ENCODE measurements at regions not wholly inside any gene's neighbourhood (a gene's known extent, or its start where the extent isn't known, plus 50 kb on each side); places are given as distances from the start of the nearest gene placed in this dataset.

DNA sequence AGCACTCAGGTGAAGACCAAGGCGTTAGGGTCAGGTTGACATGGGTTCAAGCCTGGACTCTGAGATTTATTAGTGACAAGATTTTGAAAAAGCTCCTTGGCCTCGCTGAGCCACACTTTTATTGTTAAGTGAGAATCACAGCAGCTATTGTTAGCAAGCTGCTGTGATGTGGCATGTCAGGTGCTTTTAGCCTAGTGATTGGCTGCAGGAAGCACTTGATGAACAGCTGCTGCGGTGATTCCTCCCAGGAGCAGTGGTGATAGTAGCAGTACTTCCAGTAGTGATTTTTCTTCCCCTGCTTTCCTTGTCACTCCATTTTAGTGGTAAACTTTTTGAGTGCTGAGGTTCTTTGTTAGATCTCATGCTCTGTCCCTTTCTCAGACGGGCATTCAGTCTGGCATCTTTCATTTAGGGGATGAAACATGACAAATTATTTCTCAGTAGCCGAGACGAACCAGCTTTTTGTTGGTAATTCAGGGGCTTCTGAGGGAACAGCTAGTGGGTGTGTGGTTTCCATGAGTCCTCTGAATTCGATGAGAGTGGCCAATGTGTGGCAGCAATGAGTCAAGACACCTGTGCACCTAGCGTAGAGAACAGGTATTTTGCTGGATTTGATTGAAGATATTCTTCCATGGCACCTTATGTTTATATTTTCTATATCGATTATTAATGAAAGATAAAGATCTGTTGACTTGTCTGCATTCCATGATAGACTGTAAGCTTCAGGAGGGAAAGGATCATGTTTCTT, 696.7 kb downstream of the DHX35 start:
- DNase-seq: peak; percentile 19

DNA sequence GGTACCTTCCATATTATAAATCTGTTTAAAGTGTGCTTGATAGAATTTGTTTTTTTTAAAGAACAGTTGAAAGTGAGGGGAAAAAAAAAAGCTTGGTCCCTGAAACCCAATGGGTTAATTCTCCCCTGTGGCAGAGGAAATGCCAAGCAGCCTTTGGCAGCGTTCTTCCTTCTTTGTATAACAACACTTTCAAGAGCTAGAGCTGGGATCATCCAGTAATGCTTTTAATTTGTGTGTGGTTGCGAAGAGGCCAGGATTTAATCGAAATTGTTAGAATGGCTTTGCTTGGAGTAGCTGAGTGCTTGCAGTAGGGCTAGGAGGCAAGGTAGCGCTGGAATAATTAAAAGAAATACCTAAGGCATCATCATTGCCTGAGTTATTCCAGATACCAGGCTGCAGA, 692.0 kb downstream of the DHX35 start:
- no peak for DNase-seq

DNA sequence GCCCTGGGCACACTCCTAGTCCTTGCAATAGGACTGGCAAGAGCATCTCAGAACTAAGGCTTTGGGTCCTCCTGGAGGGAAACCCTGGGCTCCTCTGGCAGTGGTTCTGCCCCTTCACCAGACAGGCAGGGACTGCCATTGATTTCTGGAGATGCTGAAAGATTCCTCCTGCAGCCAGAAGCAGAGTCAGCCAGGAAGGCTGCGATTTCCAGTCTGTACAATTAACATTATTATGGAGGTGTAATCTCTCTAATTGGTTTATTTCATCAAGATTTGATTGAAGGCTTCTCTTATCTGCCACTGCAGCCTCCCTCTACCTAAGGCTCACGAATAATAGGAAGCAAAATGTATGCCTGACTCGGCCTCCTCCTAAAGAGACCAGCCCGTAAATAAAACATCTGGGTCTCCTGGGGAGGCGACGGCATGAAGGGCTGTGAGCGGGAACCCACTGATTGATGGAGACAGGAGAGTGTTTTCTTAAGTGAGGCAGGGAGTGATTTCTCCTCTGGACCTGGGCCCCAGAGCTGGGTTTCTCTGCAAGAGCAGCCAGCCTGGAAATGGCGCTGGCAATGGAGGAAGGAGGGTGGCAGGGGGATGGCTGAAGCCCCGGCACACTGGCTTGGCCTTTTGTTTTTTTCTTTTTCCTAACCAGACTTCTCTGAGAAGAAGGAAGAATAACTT, 689.6 kb downstream of the DHX35 start:
- no peak for DNase-seq

DNA sequence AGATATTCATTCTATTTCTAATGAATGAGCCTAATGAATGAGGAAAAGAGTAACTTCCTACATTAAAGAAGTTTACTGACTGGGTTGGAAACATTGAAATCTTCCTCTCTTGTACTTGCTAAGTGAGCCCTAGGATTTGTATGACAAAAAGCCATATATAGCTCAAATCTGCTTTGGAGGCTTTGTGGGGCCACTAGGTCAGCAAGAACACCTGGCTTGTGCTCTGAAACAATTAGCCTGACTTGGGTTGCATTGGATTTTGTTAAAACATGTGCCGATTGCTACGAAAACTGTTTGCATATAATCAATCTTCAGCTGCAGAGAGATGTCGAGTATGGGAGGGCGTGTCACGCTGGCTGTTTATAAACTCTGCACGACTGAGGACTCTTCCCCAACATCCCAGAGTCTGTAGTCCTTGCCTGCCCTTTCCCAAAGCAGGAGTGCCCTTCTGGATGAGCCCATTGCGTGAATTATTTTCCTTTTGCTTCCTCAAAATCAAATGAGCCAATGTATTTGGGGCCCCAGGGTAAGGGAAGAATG, 684.8 kb downstream of the DHX35 start:
- DNase-seq: no peak

DNA sequence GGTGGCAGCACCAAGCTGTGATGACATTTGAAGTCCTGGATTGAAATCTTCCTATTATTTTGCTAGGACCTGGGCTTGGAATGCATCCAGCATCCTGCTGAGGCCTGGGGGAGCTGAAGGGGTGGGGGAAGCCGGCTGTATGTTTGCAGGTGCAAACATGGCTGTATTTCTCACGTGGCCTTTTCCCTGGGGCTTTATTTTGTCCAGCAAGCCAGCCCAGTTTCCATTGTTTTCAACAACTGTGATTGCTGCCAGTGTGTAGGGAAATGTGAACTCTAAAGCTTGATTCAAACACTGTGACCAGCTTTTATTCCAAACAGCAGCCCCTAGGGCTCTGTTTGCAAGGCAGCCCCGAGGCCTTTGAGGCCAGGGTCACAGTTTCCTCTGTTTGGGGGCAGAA, 683.0 kb downstream of the DHX35 start:
- no peak for DNase-seq

DNA sequence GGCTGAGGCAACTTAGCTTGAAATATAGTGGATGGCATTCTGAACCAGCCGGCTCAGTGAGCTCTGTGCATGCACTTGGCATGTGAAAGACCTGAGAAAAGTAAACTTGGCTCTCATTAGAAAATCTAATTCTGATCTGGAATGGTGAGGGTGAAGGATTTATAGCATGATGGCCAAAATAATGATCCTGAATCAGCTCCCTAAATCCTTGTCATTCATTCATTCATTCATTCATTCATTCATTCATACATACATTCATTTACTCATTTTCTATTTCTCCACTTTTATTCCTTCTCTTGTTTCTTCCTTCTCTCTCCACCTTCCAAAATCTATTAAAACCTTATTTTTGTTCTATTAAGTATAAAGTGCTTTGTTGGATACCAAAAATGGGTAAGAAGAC, 681.1 kb downstream of the DHX35 start:
- DNase-seq: no peak

DNA sequence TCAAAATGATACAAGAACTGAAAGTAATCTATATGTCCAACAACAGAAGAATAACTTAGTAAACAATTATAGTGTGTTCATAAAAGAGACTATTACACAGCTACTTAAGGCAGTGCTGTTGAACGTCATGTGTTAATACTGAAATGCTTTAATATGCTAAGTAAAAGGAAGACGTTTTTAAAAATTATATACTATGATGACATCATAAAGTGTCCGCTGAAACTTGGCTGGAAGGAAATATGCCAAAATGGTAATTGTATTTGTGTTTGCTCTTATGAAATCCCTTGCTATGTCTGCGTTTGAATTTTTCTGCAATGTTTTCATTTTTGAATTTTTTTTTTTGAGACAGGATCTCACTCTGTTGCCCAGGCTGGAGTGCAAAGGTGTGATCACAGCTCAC, 679.3 kb downstream of the DHX35 start:
- no peak for DNase-seq

DNA sequence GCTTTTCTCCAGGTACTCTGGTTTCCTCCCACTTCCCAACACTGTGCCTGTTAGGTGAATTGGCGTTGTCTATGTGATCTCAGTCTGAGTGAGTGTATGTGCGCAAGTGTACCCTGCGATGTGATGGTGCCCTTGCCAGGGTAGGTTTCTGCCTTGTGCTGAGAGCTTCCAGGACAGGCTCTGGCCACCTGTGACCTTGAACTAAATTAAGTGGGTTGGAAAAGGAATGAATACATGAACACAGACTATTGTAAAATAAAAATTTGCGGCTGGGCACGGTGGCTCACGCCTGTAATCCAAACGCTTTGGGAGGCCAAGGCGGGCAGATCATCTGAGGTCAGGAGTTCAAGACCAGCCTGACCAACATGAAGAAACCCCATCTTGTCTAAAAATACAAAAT, 678.0 kb downstream of the DHX35 start:
- no peak for DNase-seq

DNA sequence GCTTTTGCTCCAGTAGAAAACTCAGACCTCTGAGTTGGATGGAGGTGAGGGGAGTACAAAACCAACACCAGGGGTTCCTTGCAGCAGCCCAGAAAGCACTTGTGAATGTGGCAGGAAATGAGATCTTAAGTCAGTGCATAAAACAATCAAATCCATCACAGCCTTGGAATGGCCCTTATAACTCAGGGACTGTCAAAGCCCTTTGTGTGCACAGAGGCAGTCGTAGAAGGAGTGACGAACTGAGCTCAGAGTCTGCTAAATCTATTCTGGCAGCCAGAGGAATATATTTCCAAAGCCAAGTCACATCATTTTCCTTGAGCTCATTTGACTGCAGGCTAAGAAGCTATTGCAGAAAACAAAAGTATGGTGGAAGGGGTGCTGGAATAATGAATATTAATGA, 676.6 kb downstream of the DHX35 start:
- DNase-seq: no peak

DNA sequence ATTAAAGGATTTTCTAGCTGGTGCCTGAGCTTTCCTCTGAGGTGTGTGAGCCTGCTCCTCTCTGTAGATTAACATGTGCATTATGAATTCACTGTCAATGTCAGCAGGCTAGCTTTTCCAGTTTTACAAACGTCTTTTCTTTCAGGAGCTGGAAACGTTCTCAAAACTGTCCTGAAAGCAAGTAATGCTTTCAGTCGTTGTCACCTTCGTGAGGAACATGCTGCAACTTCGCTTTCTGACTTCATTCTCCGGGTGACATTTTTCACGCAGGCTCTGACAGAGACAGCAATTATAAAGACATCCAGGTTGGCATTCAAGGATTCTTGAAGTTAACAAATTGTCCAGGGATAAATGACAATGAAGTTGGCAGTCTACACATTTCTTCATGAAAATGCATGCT, 671.5 kb downstream of the DHX35 start:
- DNase-seq: no peak

DNA sequence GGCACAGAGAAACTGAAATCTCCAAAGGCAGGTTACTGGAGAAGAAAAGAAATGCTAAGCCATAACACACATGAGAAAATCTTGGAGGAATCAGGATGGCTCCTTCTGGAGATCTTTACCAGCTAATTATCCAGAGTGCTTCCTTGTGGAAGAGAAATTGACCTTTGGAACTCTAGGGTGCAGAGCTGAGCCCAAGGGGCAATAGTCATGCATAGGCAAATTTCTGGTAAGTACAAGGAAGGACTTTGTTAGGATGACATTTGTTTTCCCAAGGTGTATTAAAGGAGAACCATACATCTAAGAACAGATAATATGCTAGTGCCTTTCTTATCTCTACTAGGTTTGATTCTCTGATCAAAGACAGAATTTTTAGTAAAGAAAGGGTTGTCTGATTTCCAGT, 670.6 kb downstream of the DHX35 start:
- no peak for DNase-seq

DNA sequence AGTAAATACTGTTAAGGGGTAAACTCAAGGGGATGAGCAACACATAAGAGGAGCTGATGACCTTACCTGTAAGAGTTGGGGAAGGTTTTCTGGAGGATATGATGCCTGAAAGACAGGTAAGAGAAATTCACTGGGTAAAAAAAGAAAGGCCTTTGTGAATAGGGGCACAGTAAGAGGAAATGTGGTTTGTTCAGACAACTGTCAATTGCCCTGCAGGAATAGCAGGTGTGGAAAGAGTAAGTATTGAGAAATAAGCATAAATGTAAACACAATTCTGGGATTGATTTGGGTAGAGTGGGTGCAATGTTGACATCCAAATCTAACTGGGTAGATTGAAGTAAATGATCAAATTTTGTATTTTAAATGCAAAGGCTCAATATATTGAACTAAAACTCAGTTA, 670.0 kb downstream of the DHX35 start:
- DNase-seq: no peak

DNA sequence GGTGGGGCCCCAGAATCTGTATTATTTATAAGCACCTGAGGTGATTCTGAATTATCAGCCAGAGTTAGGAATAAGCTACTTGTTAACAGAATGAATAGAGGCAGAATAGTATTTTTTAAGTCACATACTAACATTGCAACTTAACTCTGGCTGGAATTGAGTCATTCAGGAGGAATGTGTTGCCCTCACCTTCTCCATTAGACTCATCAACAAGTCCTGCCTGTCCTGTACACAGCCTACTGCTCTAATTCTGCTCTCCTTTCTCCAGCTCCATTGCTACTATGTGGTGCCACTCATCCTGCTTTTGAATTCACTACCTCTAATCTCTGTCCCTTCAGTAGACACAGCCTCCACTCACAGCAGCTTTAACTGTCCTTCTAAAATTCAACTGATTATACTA, 669.4 kb downstream of the DHX35 start:
- DNase-seq: peak; percentile 62

DNA sequence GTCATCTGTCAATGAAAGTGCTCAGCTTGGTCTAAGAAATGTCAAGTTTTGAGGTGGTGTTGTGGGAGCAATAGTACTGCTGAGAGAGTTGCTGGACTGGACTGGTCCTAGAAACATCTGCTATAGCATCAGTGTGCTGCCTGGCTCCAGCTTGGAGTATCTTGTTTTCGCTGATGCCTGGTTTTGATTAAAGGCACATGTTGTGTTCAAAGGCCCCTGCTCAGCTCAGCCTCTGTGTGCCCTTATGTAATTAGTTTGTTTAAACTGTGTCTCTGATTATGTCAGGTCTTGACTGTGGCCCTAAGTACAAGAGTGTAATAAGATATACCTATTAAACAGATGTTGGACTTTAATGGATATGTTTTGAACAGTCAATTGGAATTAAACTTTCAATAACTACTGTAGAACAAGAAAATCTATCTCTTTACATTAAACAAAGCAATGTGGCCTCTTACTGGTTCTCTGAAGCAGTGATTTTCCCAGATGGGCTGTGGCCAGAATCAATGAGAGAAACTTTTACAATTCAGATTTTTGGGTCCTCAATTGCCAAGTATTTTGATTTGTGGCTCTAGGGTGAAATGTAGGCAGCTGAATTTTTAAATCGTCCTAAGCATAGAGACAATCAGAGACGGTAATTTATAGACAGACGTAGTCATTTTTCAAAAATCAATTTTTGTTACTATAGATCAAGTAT, 668.2 kb downstream of the DHX35 start:
- DNase-seq: no peak

DNA sequence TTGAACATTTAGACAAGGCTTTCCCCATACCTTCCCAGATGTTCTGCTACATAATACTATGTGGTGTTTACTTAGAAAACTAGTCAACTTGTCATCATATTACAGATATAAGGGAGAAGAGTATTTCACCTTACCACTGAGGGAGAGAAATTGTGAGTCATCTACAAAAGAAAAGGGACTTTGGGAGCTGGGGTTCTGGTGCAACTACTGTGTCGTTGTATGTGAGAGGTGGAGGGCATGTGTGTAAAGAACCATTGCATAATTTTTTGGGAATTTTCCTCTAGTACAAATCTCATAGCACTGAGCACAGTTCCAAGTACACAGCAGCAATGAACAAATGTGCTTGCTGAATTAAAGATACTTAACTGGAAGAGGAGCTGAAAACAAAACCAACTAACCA, 665.6 kb downstream of the DHX35 start:
- no peak for DNase-seq

DNA sequence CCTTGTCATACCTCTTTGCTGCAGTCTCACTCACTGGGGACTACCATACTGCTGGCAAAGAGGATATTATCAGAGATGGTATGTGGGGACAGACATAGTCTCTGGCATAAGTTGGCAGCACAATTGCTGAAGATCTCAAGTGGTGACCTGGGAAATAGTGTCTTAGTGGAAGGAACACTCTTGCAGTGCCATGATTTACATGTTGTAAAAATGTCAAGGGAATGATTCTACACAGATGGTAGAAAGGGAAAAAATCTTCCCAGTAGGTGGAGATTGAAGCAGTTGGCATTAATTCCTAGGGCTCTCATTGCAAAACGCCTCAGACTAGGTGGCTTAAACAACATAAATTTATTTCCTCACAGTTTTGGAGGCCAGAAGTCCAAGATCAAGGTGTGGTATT, 662.2 kb downstream of the DHX35 start:
- no peak for DNase-seq

DNA sequence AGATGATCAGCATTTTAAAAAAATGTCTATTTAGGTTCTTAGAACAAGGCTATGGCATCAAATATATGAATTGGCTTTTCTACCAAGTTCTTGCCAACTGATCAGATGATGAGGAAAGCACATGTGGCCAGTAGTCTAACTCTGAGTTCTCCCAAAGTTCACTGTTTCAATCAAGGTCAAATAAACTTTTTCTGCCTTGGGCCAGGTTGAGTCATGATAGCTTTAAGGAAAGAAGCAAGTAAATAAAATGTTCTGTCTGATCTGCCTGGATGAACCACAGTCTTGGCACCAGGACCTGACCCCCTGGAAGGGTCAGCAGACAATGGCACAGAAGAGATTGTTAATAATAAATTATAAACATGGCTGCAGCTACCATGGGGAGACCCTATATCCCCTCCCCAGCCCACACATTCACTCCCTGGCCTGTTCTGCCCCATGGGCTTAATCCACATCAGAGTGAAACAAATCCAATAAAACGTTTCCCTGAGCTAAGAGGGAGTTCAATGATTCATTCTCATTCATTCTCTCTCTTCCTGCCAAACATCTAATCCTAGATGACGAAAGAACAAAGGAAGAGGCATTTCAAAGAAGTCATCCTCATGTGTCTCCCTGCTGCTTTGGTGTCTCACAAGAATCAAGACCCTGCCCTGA, 661.6 kb downstream of the DHX35 start:
- DNase-seq: no peak

DNA sequence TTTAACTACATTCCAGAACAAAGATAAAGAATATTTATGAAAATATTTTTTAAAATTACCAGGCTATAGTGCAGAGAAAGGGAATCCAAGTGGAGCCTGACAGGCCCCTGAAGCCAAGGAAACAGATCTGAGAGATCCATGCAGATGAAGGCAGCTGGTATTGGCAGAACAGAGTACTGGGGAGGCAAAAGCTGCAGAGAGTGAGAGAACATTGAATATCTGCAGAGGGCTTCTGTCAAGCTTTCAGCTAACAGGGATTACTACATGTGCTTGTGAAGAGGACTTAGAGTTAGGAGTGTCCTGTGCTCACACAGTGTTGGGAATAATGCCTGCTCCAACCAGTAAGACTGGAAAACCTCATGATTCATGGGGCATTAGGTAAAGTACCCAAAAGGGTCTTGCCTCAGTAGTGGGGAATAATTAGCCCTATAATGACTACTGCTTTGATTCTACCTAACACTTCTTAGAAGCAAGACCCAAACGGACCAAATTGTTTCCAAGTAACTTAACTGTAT, 657.2 kb downstream of the DHX35 start:
- no peak for DNase-seq

DNA sequence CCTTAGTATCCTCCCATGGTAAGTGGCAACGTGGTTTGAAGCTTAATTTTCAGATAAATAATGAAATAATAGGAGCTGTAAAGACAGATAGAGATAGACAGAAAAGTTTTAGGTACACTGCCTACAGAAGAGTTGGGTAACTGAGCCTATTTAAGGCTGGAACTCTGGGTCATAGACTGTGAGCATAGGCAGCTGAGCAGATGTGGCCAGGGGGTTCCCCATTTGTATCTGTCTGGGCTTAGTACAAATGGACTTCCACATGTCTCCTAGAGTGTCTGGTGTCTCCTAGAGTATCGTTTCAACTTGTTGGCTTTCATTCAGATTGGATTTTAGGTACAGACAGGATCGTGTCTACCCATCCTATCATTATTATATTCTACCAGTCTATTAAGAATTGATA, 649.8 kb downstream of the DHX35 start:
- no peak for DNase-seq

DNA sequence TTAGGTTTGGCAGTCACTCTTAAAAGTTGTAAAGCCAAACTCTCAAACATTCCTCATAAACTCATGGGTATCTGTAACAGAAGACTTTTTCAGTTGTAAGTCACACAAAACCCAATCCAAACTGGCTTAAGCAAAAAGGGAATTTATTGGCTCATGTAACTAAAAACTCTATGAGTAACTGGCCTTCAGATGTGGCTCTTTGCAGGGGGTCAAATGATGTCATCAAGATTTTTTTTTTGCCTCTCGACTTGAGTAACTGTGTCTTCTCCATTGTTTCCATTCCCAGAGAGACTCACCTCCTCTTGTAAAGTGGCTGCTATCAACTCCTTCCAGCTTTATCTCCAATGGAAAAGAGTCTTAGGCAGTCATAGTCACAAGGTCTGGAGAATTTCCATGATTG, 645.0 kb downstream of the DHX35 start:
- DNase-seq: no peak

DNA sequence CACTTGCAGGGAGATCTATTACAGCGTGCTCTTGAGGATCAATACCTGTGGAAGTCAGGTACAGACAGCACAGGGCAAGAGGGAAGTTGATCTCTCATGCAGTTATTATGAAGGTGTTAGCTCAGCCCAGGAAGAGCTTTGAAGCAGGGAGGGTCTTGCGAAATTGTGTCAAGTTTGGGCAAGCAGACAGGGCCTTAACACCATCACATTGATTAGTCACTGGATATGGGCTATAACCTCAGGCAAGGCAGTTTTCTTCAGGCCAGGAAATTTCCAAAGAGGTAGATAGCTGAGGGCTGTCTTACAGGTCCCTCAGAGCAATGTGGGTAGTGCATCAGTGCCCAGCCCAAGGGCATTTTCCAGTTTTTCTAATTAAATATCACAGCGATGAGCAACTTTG, 643.8 kb downstream of the DHX35 start:
- DNase-seq: no peak

DNA sequence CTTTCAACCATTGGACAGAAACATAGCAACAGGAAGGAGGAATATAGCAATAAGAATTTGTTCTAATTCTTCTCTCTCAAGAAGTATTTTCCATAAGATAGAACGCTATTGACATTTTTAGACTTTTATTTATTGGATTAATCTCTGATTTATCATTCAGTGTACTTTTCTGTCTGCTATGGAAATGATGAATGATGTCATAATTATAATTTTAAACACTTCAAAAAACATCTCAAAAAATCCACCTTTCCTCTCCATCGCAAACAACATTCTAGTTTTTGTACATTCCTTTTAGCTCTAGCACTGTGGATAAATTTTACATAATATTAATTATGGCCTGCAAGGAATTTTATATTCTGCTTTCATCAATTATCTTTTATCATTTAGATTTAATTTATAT, 643.2 kb downstream of the DHX35 start:
- DNase-seq: no peak

DNA sequence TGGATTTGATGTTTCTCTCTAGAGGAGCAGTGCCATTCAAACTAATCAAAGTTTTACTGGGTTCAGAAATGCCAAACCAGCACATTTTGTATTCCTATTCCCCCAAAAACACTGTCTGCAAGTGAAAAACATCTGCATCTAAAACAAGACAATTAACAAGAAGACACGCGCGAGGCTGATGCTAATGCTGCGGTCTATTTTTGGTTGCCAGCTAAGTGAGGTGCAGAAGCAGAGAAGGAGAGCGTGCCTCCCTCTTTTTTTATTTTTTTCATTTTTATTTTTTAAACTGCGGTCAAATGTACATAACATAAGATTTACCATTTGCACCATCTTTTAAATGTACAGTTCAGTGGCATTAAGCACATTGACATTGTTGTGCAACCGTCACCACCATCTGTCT, 641.1 kb downstream of the DHX35 start:
- DNase-seq: no peak
